ENCODE measurements at regions not wholly inside any gene's neighbourhood (a gene's known extent, or its start where the extent isn't known, plus 50 kb on each side); places are given as distances from the start of the nearest gene placed in this dataset.

DNA sequence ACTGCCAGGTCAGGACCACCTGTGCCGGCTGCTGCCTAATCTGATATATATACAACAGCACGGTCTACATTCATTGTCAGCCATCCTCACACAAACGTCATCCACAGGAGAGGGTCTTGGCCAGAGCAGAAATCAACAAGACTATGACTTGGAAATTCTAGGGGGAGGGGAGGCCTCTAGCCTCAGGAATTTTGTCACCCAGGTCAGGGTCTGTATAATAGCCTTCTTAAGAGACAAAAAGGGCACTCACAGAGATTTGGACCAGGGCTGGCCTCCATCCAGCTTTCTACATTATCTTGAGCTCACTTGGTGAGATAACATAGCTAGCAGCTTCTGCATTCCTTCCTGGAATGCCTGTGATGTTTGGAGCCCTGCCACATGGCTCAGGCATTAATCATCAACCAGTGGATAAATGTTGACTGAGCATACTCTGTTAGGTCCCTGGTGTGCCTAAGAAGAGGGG is 50.4 kb upstream of the CTIF start (continued):
- TF ChIP-seq ZNF329 (CRISPR knock-in tag; IDR thresholded peaks at IDR 0.05; ENCODE audit: low read depth): no peak
- no peak; the same call in 1 of the 2 replicates for TF ChIP-seq ATF1 (CRISPR knock-in tag; IDR thresholded peaks at IDR 0.05)
- TF ChIP-seq SP4 (CRISPR knock-in tag; IDR thresholded peaks at IDR 0.05): no peak
- TF ChIP-seq SIN3B (IDR thresholded peaks at IDR 0.05; ENCODE audit: low read length): no peak
- TF ChIP-seq, protein P1, sequence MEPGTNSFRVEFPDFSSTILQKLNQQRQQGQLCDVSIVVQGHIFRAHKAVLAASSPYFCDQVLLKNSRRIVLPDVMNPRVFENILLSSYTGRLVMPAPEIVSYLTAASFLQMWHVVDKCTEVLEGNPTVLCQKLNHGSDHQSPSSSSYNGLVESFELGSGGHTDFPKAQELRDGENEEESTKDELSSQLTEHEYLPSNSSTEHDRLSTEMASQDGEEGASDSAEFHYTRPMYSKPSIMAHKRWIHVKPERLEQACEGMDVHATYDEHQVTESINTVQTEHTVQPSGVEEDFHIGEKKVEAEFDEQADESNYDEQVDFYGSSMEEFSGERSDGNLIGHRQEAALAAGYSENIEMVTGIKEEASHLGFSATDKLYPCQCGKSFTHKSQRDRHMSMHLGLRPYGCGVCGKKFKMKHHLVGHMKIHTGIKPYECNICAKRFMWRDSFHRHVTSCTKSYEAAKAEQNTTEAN (CRISPR knock-in tag; conservative IDR thresholded peaks at IDR 0.05): 0 out of 2 replicates have a peak, but pooled peaks have one; percentile 59
- TF ChIP-seq HES4 (CRISPR knock-in tag; IDR thresholded peaks at IDR 0.05; ENCODE audit: borderline replicate concordance): no peak
- no peak for TF ChIP-seq PHF5A (CRISPR knock-in tag; IDR thresholded peaks at IDR 0.05; ENCODE audit: low read depth, unreplicated experiment)
- no peak for TF ChIP-seq ZNF230 (CRISPR knock-in tag; IDR thresholded peaks at IDR 0.05)
- TF ChIP-seq, protein P2, sequence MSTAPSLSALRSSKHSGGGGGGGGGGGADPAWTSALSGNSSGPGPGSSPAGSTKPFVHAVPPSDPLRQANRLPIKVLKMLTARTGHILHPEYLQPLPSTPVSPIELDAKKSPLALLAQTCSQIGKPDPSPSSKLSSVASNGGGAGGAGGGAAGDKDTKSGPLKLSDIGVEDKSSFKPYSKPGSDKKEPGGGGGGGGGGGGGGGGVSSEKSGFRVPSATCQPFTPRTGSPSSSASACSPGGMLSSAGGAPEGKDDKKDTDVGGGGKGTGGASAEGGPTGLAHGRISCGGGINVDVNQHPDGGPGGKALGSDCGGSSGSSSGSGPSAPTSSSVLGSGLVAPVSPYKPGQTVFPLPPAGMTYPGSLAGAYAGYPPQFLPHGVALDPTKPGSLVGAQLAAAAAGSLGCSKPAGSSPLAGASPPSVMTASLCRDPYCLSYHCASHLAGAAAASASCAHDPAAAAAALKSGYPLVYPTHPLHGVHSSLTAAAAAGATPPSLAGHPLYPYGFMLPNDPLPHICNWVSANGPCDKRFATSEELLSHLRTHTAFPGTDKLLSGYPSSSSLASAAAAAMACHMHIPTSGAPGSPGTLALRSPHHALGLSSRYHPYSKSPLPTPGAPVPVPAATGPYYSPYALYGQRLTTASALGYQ (CRISPR knock-in tag; IDR thresholded peaks at IDR 0.05): peak; percentile 84
- no peak for TF ChIP-seq KMT2A (CRISPR knock-in tag; IDR thresholded peaks at IDR 0.05)
- TF ChIP-seq HHEX (CRISPR knock-in tag; IDR thresholded peaks at IDR 0.05): no peak
- TF ChIP-seq PITX1 (CRISPR knock-in tag; IDR thresholded peaks at IDR 0.05): peak; percentile 84
- no peak for TF ChIP-seq GTF2F1 (IDR thresholded peaks at IDR 0.05; ENCODE audit: low read length)
- no peak for TF ChIP-seq BRCA1 (CRISPR knock-in tag; IDR thresholded peaks at IDR 0.05)
- peak; percentile 77; the same call in 1 of the 2 replicates for TF ChIP-seq RXRB (CRISPR knock-in tag; IDR thresholded peaks at IDR 0.05; ENCODE audit: borderline replicate concordance)
- TF ChIP-seq, protein P3, sequence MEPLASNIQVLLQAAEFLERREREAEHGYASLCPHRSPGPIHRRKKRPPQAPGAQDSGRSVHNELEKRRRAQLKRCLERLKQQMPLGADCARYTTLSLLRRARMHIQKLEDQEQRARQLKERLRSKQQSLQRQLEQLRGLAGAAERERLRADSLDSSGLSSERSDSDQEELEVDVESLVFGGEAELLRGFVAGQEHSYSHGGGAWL (CRISPR knock-in tag; IDR thresholded peaks at IDR 0.05): no peak
- TF ChIP-seq EZH2 (conservative IDR thresholded peaks at IDR 0.05; ENCODE audit: low read depth, low read length): no peak
- TF ChIP-seq ZNF746 (CRISPR knock-in tag; IDR thresholded peaks at IDR 0.05): peak; percentile 32; the same call in 1 of the 2 replicates
- no peak for TF ChIP-seq ZNF678 (CRISPR knock-in tag; IDR thresholded peaks at IDR 0.05)
- no peak for TF ChIP-seq FOXP1 (IDR thresholded peaks at IDR 0.05)
- TF ChIP-seq FOXP1 (CRISPR knock-in tag; IDR thresholded peaks at IDR 0.05): peak; percentile 31; the same call in 1 of the 2 replicates
- TF ChIP-seq TEAD3 (CRISPR knock-in tag; optimal IDR thresholded peaks at IDR 0.05; ENCODE audit: borderline replicate concordance): peak; percentile 99
- TF ChIP-seq BCL6 (CRISPR knock-in tag; IDR thresholded peaks at IDR 0.05): peak; percentile 97
- TF ChIP-seq TCF7 (IDR thresholded peaks at IDR 0.05; ENCODE audit: low read depth): peak; percentile 84

Data from HepG2 (cell line).